GM18868 (cell line): ENCODE measurements at regions not wholly inside any gene's neighbourhood (a gene's known extent, or its start where the extent isn't known, plus 50 kb on each side); places are given as distances from the start of the nearest gene placed in this dataset.
A peak's percentile ranks its signal among the peaks of the same experiment; 100 is the strongest.
"Not testable (repeated sequence)": the region's sequence is repeated elsewhere in the genome, so short reads cannot be mapped to it uniquely, and the experiment has no call there.

Source experiments
- ATAC-seq: cut with Tn5 transposase; IDR thresholded peaks from one replicate; pipeline ENCODE4 v1.9.1; 2021; ENCODE audit warnings: mild to moderate bottlenecking, moderate library complexity; ENCODE audit not compliant: unreplicated experiment

GRCh38 chr2:64793701-64794100 is 140.0 kb upstream of the SERTAD2 start:
- ATAC-seq, result peak; percentile 88

- ATAC-seq, result no peak
Observed at GRCh38 chr2:64794426-64794995, 140.8 kb upstream of the SERTAD2 start.

- no peak for ATAC-seq
Observed at GRCh38 chr2:64795024-64795592, 141.4 kb upstream of the SERTAD2 start.

- no peak for ATAC-seq
Observed at GRCh38 chr2:64796926-64797325, 143.2 kb upstream of the SERTAD2 start.

- ATAC-seq, result no peak
Observed at GRCh38 chr2:64797881-64798575, 144.3 kb upstream of the SERTAD2 start.

GRCh38 chr2:64799592-64800252 is 146.0 kb upstream of the SERTAD2 start:
- no peak for ATAC-seq

- no peak for ATAC-seq
Observed at GRCh38 chr2:64803776-64804175, 150.1 kb upstream of the SERTAD2 start.

- ATAC-seq, result no peak
Observed at GRCh38 chr2:64804651-64805050, 150.9 kb upstream of the SERTAD2 start.

GRCh38 chr2:64807417-64807816 is 153.7 kb upstream of the SERTAD2 start:
- peak; percentile 94 for ATAC-seq

GRCh38 chr2:64808092-64808491 is 154.4 kb upstream of the SERTAD2 start:
- ATAC-seq, result no peak

- ATAC-seq, result no peak
Observed at GRCh38 chr2:64808754-64809153, 155.0 kb upstream of the SERTAD2 start.

- no peak for ATAC-seq
Observed at GRCh38 chr2:64809216-64809615, 155.5 kb upstream of the SERTAD2 start.

- no peak for ATAC-seq
Observed at GRCh38 chr2:64812285-64812684, 158.6 kb upstream of the SERTAD2 start.

GRCh38 chr2:64814007-64814406 is 160.3 kb upstream of the SERTAD2 start:
- no peak for ATAC-seq

- ATAC-seq, result not testable (repeated sequence)
Observed at GRCh38 chr2:64816526-64816925, 162.8 kb upstream of the SERTAD2 start.

GRCh38 chr2:64817453-64817852 is 163.7 kb upstream of the SERTAD2 start:
- no peak for ATAC-seq

GRCh38 chr2:64818664-64819060 is 164.9 kb upstream of the SERTAD2 start:
- ATAC-seq, result no peak

- ATAC-seq, result peak; percentile 3
Observed at GRCh38 chr2:64819361-64819760, 165.6 kb upstream of the SERTAD2 start.

- peak; percentile 86 for ATAC-seq
Observed at GRCh38 chr2:64819774-64820688, 166.3 kb upstream of the SERTAD2 start.

GRCh38 chr2:64820901-64821300 is 167.2 kb upstream of the SERTAD2 start:
- no peak for ATAC-seq

GRCh38 chr2:64823794-64824193 is 165.4 kb upstream of the SLC1A4 start:
- no peak for ATAC-seq
